NCI-H1694 treated with DMSO at 0.1 percent for 48 hours (cell line): ENCODE measurements at regions not wholly inside any gene's neighbourhood (a gene's known extent, or its start where the extent isn't known, plus 50 kb on each side); places are given as distances from the start of the nearest gene placed in this dataset.

Experiments
- DNase-seq: peaks from one replicate; lab custom pipeline; 2025; lab: John Stamatoyannopoulos, UW

DNA sequence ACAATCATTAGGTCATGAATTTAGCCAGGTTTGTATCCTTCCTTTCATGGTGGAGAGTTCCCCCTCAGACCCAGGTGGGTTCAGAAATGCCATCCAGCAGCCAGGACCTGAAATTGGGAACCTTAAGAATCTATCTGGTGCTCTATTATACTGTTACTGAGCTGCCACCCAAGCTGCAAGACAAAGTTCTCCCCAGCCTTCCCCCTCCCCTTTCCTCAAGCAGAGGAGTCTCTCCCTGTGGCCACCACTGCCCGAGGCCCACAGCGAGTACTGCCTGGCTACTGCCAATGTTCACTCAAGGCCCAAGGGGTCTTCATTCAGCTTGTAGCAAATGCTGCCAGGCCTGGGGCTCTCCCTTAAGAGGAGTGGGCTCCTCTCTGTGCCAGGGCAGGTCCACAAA lies 133.8 kb downstream of the TMEM38B start:
- DNase-seq: no peak

DNA sequence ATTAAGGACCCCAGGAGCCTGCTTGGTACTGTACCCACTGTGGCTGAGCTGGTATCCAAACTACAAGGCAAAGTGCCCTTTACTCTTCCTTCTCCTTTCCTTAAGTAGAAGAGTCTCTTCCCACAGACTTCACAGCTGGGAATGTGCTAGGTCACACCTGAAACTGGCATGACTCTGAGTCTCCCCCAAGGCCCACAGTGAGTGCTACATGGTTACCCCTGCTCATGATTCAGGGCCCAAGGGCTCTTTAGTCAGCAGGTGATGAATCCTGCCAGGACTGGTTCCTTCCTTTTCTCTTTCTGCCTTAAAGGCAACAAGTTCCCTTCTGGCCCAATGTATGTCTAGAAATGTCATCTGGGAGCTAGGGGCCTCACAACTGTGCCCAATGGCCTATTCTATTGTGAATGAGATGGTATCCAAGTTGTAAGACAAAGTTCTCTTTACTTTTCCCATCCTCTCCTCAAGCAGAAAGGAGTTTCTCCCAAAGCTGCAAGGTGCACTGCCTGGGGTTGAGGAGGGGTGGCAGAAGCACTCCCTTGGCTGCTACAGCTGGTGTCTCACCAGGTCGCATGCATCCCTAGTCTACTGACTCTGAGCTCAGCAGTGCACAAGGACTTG lies 134.4 kb downstream of the TMEM38B start:
- no peak for DNase-seq

DNA sequence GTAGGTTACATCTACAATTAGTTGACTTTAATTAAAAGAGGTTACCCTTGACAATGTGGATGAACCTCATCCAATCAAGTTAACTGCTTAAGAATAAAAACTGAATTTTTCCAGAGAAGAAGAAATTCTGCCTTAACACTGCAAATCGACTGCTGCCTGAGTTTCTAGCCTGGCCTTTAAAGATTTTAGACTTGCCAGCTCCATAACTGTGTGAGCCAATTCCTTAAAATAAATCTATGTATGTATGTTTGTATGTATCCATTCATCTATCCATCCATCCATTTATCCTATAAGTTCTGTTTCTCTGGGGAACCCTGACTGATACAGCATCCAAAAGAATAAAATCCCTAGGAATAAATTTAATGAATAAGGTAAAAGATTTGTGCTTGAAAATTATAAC lies 136.1 kb downstream of the TMEM38B start:
- no peak for DNase-seq

DNA sequence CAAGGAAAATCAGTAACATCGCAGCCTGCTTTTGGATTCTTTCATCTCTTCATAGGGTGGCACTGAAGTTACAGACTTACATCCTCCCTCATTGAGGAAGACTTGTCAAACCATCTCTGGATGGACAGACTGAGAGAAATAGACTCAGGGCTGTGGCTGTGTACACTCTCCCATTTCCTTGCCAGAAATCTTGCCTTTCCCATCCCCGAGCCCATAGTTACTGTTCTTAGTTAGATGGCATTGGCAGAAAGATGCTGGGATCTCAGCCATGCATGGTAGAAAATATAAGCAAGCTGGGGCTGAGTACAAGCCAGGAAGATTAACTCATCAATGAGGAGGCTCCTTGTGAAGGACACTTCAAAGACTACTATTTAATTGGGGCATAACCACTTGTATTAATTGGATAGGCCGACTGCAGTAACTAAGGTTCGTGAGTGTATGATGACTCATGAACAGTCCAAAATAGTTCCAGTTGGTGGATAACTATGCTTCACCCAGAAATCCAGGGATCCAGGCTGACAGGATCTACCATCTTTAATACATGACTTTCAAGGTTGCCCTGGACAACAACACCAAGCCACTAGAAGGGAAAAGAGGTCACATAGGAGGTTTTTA lies 137.9 kb downstream of the TMEM38B start:
- no peak for DNase-seq

DNA sequence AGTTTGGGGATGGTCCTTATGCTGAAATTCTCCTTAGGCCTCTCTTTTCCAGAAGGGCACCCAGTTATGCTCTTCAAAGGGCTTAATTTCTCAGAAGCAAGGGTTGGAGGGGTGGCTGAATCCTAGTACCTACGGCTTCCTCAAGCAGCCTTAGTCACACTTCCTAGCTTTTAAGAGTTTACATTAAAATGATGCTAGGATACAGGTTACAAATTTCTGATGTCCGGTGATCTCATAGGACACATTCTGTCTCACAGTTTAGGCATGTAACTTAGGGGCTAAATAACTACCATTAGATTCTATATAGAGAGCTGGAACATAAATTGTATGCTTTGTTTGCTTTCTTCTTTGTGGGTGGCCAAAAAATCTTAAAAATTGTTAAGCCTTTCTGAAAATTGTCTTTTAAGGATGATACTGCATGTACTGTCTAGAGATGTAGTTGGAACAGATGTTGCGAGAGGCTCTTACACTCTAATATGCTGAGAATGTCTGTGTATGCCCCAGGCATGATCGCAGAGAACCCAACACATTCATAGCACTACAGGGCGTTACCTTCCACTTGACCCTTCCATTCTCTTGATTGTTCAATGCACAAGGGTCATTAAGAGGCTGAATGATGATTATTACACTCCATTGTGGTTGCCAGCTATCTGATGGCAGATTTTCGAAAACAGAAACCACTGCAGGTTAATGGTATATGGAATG lies 139.1 kb downstream of the TMEM38B start:
- DNase-seq: no peak

DNA sequence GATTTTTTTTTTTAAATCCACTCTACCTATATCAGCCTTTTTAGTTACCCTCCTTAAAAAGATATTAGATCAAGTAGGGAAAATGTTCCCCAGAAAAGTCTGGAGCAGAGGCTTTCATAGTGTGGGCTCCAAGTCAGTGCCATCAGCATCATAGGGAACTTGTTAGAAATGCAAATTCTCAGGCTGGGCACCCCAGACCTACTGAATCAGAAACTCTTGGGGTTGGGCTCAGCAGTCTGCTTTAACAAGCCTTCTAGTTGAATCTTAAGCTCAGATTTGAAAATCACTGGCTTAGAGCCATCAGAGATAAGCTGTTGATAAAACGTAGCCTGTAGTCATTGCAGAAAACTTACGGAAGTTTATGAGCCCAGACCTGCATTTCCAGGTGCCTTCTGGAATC lies 140.1 kb downstream of the TMEM38B start:
- no peak for DNase-seq

DNA sequence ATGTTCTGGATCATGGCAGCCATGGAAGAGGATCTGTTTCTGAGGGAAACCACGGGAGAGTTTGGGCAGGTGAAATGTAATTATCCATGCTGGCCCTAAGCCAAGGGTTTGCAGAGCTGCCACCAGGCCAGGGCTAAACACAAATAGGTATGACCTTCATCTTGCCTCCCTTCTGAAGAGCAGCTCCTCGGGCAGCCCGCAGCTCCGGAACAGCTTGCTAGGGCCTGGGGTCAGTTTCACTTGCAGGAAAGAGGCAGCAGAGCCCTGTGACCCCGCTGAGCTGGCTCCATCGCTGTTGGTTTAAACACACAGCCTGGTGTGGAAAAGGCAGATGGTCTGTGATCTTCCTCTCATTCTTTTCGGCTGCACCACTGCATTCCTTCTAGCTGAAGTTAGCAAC lies 141.4 kb downstream of the TMEM38B start:
- DNase-seq: no peak

GRCh38 chr9:105836936-105837660 lies 142.8 kb downstream of the TMEM38B start:
- no peak for DNase-seq

GRCh38 chr9:105841562-105841961 lies 147.2 kb downstream of the TMEM38B start:
- no peak for DNase-seq

DNA sequence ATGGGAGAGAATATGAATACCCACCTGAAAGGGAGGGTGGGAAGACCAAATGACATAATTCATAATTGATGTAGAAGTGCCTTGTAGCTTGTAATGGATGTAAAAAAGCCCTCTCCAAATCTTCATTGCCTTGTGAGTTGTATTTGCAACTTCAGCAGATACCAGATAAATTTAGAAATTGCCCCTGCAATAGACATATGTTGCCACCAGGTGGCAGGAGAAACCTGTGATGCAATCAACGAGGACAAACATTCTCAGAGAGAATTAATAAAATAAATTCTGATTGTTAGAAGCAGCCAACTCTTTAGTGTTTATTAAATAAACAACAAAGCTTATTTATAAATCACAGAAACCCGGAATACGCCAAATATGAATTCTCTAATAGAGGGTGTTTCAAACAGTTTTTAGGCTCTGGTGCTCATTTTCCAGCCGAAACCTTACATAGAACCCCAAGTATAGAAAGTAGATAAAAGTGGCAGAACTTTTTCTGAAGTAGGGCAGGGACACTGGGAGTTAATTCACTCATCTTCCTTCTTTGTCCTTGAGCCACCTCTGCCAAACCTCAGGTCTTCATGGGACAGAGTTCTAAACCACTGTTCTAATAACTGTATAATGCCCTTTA lies 147.8 kb downstream of the TMEM38B start:
- peak; percentile 37 for DNase-seq

DNA sequence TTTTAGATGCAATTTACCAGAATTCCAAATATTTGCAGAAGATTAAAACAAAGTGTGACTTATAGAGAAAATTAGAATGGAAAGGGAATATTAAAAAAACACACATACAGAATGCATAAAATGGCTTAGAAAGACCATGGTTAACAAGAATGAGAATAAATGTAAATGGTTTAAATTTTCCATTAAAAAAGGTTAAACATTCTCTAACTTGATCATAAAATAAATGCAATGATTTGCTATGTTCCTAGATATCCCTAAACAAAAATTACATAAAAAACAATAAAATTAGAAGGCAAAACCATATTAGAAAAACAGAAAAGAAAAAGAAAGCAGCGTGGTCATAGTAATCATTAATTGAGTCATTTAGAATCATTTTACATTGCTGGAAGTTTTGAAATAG lies 152.5 kb downstream of the TMEM38B start:
- DNase-seq: no peak

DNA sequence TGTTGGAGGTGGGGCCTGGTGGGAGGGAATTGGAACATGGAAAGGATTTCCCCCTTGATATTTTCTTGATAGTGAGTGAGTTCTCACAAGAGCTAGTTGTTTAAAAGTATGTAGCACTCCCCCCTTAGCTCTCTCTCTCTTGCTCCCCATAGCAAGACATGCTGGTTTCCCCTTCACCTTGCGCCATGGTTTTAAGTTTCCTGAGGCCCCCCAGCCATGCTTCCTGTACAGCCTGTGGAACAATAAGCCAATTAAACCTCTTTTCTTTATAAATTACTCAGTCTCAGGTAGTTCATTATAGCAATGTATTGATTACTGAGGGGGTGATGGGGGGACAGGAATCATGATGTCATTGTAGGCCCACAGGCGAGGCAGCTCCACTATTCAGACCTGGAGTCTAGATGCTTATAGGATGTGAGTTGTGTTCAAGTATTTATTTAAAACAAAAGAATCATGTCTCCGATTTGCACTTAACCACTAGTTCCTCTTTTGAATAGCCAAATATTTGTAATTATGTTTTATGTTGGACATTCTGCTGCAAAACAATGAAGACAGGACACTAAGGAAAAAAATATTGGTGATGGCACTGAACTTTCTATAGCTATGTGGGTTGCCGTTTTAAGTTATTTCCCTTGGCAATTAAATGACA lies 156.6 kb downstream of the TMEM38B start:
- DNase-seq: no peak

- DNase-seq: no peak
Observed at GRCh38 chr9:105854026-105854782, 159.9 kb downstream of the TMEM38B start.

DNA sequence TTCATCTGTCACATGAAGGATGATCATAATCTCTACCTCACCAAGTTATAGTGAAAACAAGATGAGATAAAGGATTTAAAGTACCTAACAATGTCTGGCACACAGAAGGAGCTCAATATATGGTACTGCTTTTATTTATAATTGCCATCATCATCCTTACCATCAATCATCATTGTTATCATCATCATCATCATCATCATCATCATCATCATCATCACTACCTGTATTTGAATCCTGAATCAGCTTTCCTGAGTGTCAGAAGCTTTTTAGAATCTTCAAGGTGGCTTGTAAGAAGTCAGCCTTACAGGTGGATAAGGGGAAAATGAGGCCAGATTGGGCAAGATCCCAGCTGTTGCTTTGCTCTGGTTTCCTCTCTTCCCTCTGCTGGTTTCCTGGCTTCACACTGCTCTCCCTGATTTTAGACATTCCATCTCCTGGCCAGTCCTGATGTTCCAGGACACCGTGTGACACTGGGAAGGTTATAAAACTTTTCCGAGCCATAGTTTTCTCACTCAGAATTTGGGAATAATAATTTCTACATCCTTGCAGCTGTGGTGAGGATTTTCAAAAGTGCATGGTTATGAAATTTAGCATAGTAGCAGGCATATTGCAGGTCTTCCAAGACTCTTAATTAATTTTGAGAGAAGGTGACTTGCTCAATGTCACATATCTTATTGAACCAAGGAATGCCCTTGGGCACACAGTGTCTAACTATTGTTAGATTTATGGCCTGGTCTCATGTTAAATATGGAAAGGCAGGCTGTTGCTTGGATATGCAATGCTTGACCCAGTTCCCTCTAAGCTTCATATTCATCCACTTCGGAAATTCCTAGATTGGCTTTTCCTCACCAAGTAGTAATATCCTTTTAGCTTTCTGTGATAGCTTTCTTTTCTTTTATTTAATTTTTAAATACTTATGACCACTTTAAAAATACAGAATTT lies 160.7 kb downstream of the TMEM38B start:
- no peak for DNase-seq

- DNase-seq: no peak
Observed at GRCh38 chr9:105855987-105856386, 161.6 kb downstream of the TMEM38B start.

- DNase-seq: no peak
Observed at GRCh38 chr9:105858006-105858690, 163.8 kb downstream of the TMEM38B start.

GRCh38 chr9:105858877-105859276 lies 164.5 kb downstream of the TMEM38B start:
- no peak for DNase-seq

DNA sequence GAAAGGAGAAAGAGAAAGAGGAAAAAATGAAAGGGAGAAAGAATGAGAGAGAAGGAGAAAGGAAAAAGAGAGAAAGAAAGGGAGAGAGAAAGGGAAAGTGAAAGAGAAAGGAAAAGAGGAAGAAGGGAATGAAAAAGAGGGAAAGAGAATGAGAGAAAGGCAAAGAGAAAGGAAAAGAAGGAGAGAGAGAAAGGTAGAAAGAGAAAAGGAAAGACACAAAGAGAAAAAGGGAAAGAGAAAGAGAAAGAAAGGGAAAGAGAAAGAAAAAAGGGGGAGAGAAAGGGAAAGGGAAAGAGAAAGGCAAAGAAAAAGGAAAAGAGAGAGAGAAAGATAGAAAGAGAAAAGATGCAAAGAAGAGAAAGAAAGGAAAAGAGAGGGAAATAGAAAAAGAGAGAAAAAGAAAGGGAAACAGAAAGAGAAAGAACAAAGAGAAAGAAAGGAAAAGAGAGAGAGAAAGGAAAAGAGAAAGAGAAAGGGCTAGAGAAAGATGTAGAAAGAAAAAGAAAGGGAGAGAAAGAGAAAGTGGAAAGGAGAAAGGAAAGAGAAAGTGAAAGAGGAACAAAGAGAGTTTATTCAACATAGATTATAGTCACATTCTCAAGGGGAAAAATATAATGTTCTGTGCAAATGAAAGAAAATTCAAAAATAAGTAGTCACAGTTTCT lies 165.2 kb downstream of the TMEM38B start:
- no peak for DNase-seq

GRCh38 chr9:105860516-105860915 lies 166.2 kb downstream of the TMEM38B start:
- no peak for DNase-seq
